GM12878 (cell line): ENCODE measurements at regions not wholly inside any gene's neighbourhood (a gene's known extent, or its start where the extent isn't known, plus 50 kb on each side); places are given as distances from the start of the nearest gene placed in this dataset.

ENCODE experiments used
- CBFB ChIP-seq: IDR thresholded peaks from 2 replicates; pipeline ENCODE4 v1.6.1; 2016; ENCODE audit warnings: antibody characterized with exemption, low read depth
- CHD1 ChIP-seq: IDR thresholded peaks from 2 replicates; pipeline ENCODE4 v1.6.1; 2012; ENCODE audit warnings: low read depth, low read length, improper control_type of control experiment
- CTCF ChIP-seq, 3 experiments: IDR thresholded peaks in 2 of 3; conservative IDR thresholded peaks in 1 of 3; 2 replicates each; pipeline ENCODE4 v1.5.1; 2011; ENCODE audit warnings: low read depth in 3 of 3, low read length in 3 of 3, mild to moderate bottlenecking in 3 of 3, control low read depth in 2 of 3, moderate library complexity in 2 of 3, inconsistent platforms in 1 of 3, mixed read lengths in 1 of 3; ENCODE audit not compliant: control insufficient read depth in 2 of 3, insufficient read depth in 1 of 3; ENCODE audit errors: extremely low read depth in 1 of 3
- E2F8 ChIP-seq: fragments of 450-650 bp; IDR thresholded peaks from 2 replicates; pipeline ENCODE4 v1.6.1; 2018; ENCODE audit warnings: mild to moderate bottlenecking, low read depth, moderate library complexity; ENCODE audit not compliant: partially characterized antibody
- EP300 ChIP-seq, 2 experiments: fragments of 150-350 bp in 1 of 2; IDR thresholded peaks; 2 replicates each; pipeline ENCODE4 v1.6.1; 2011 to 2012; ENCODE audit warnings: low read depth in 2 of 2, low read length in 2 of 2, borderline replicate concordance in 1 of 2, improper control_type of control experiment in 1 of 2, inconsistent platforms in 1 of 2; ENCODE audit not compliant: control insufficient read depth in 1 of 2
- ESRRA ChIP-seq: IDR thresholded peaks from 2 replicates; pipeline ENCODE4 v1.6.1; 2012; ENCODE audit warnings: mild to moderate bottlenecking, low read length, improper control_type of control experiment
- EZH2 ChIP-seq: IDR thresholded peaks from 2 replicates; pipeline ENCODE4 v1.6.1; 2012; ENCODE audit warnings: low read depth, mild to moderate bottlenecking, control low read depth, inconsistent platforms, low read length, borderline replicate concordance; ENCODE audit not compliant: control insufficient read depth
- KDM1A ChIP-seq: fragments of 200-600 bp; sonication (generic); IDR thresholded peaks from 2 replicates; pipeline ENCODE4 v1.6.1; 2016; ENCODE audit warnings: borderline replicate concordance
- POLR2AphosphoS5 ChIP-seq: IDR thresholded peaks from 2 replicates; pipeline ENCODE4 v1.6.1; 2011; ENCODE audit warnings: mild to moderate bottlenecking, low read length, inconsistent platforms
- SIN3A ChIP-seq: IDR thresholded peaks from 2 replicates; pipeline ENCODE4 v1.6.1; 2012; ENCODE audit warnings: low read depth, low read length, improper control_type of control experiment
- SUZ12 ChIP-seq: fragments of 200-600 bp; sonication (generic); IDR thresholded peaks from one replicate; pipeline ENCODE4 v1.6.1; 2018; ENCODE audit warnings: antibody characterized with exemption, mild to moderate bottlenecking; ENCODE audit not compliant: unreplicated experiment
- YY1 ChIP-seq: IDR thresholded peaks from 2 replicates; pipeline ENCODE4 v1.6.1; 2011; ENCODE audit warnings: low read depth, mild to moderate bottlenecking, low read length
- ZNF274 ChIP-seq: IDR thresholded peaks from one replicate; pipeline ENCODE4 v1.8.0; 2011; ENCODE audit not compliant: insufficient read length, insufficient read depth
- ZNF687 ChIP-seq: fragments of 450-650 bp; IDR thresholded peaks from 2 replicates; pipeline ENCODE4 v1.6.1; 2017; ENCODE audit warnings: mild to moderate bottlenecking, moderate library complexity

- TF ChIP-seq ZNF687 (no peak), CHD1 (no peak), POLR2AphosphoS5 (no peak), SUZ12 (no peak), ESRRA (no peak), ZNF274 (no peak), SIN3A (no peak), CTCF (IDR thresholded peaks at IDR 0.05 in 2 of 3, conservative IDR thresholded peaks at IDR 0.05 in 1 of 3; ENCODE audit: control insufficient read depth in 2 of 3, extremely low read depth in 1 of 3, insufficient read depth in 1 of 3, low read depth in 3 of 3, low read length in 3 of 3) (no peak), EP300 (IDR thresholded peaks at IDR 0.05; ENCODE audit: borderline replicate concordance in 1 of 2, control insufficient read depth in 1 of 2, low read depth in 2 of 2, low read length in 2 of 2) (no peak), YY1 (no peak), CBFB (no peak), E2F8 (no peak), KDM1A (no peak), EZH2 (no peak)
Measured at GRCh38 chr9:107780960-107781359, 291.4 kb upstream of the KLF4 start.
